Nephron (organoid): ENCODE measurements at regions not wholly inside any gene's neighbourhood (a gene's known extent, or its start where the extent isn't known, plus 50 kb on each side); places are given as distances from the start of the nearest gene placed in this dataset.

Source experiments
- H3K27ac Mint-ChIP-seq, 3 experiments: 2 replicates each; pipeline ENCODE4 v1.8.0; 2020; ENCODE audit warnings: mixed read lengths in 3 of 3, mild to moderate bottlenecking in 2 of 3, moderate library complexity in 1 of 3
- H3K27me3 Mint-ChIP-seq: 2 replicates; pipeline ENCODE4 v1.8.0; 2021; ENCODE audit warnings: low read depth, mild to moderate bottlenecking, moderate library complexity, mixed read lengths
- H3K36me3 Mint-ChIP-seq: 2 replicates; pipeline ENCODE4 v1.8.0; 2020; ENCODE audit warnings: low read depth, mixed read lengths
- H3K4me1 Mint-ChIP-seq: 2 replicates; pipeline ENCODE4 v1.8.0; 2020; ENCODE audit warnings: mixed read lengths
- H3K4me3 Mint-ChIP-seq, 3 experiments: 2 replicates each; pipeline ENCODE4 v1.8.0; 2020; ENCODE audit warnings: mild to moderate bottlenecking in 3 of 3, mixed read lengths in 3 of 3, moderate library complexity in 2 of 3
- H3K9me3 Mint-ChIP-seq: 2 replicates; pipeline ENCODE4 v1.8.0; 2020; ENCODE audit warnings: mixed read lengths
- TF ChIP-seq, protein P1 (sequence below), 3 experiments: fragments of 200-600 bp; sonication (generic); IDR thresholded peaks; one replicate each; pipeline ENCODE4 v1.5.0; 2021; ENCODE audit warnings: antibody characterized with exemption in 3 of 3; ENCODE audit not compliant: unreplicated experiment in 3 of 3

- Mint-ChIP-seq H3K27me3 (peaks cover 52% of the 10 kb centered on the region), H3K9me3 (no peaks in the 10 kb centered on the region), H3K4me3 (no peak overlapping the region), H3K36me3 (no peaks in the 10 kb centered on the region), H3K27ac (no peak overlapping the region), H3K4me1 (no peaks in the 10 kb centered on the region)
- TF ChIP-seq, protein P1, sequence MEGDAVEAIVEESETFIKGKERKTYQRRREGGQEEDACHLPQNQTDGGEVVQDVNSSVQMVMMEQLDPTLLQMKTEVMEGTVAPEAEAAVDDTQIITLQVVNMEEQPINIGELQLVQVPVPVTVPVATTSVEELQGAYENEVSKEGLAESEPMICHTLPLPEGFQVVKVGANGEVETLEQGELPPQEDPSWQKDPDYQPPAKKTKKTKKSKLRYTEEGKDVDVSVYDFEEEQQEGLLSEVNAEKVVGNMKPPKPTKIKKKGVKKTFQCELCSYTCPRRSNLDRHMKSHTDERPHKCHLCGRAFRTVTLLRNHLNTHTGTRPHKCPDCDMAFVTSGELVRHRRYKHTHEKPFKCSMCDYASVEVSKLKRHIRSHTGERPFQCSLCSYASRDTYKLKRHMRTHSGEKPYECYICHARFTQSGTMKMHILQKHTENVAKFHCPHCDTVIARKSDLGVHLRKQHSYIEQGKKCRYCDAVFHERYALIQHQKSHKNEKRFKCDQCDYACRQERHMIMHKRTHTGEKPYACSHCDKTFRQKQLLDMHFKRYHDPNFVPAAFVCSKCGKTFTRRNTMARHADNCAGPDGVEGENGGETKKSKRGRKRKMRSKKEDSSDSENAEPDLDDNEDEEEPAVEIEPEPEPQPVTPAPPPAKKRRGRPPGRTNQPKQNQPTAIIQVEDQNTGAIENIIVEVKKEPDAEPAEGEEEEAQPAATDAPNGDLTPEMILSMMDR (IDR thresholded peaks at IDR 0.05; ENCODE audit: unreplicated experiment in 3 of 3), result no peak
Observed at GRCh38 chr6:166245148-166245547, 63.0 kb downstream of the PRR18 start.

DNA sequence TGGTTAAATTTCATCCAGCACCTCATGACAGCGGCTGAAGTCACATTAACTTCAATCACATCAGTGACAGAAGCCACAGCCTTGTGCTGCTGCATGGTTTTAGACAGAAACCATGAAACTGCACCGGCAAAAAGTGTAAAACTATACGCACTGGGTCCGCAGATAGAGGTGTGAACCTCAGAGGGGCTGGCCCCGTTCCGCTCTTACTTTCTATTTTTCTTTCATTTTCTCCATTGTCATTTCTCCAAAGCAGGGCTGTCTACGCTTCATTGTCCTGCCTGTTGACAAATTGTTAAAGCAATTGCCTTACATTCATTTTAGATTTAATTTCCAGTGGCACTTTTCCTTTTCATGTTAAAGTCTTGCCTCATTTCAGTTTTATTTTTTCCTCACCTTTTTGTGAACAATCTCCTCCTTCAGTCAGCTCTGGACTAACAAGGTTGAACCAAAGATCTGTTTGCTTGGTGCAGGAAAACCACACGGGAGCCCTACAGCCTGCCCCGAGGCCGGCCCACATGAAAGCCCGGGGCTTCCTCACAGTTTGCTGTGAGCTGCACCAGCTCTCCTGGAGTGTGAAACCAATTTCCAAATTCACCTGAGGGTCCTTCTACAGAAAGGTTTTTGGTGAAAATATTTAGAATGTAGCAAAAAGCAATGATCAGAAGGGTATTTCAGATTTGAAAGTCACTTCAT, 63.7 kb downstream of the PRR18 start:
- no peak overlapping the region for H3K27ac Mint-ChIP-seq
- H3K4me3 Mint-ChIP-seq, result no peak overlapping the region
- H3K27me3 Mint-ChIP-seq, result peaks cover 57% of the 10 kb centered on the region
- TF ChIP-seq, protein P1 (IDR thresholded peaks at IDR 0.05; ENCODE audit: unreplicated experiment in 3 of 3), result no peak
- H3K9me3 Mint-ChIP-seq, result no peaks in the 10 kb centered on the region
- H3K4me1 Mint-ChIP-seq, result no peaks in the 10 kb centered on the region
- H3K36me3 Mint-ChIP-seq, result no peaks in the 10 kb centered on the region

- Mint-ChIP-seq H3K9me3 (no peaks in the 10 kb centered on the region), H3K4me3 (no peak overlapping the region), H3K27ac (no peak overlapping the region), H3K36me3 (no peaks in the 10 kb centered on the region), H3K27me3 (peaks cover 63% of the 10 kb centered on the region), H3K4me1 (no peaks in the 10 kb centered on the region)
- TF ChIP-seq, protein P1 (IDR thresholded peaks at IDR 0.05; ENCODE audit: unreplicated experiment in 3 of 3), result no peak
Observed at GRCh38 chr6:166242888-166243287, 65.3 kb downstream of the PRR18 start.

DNA sequence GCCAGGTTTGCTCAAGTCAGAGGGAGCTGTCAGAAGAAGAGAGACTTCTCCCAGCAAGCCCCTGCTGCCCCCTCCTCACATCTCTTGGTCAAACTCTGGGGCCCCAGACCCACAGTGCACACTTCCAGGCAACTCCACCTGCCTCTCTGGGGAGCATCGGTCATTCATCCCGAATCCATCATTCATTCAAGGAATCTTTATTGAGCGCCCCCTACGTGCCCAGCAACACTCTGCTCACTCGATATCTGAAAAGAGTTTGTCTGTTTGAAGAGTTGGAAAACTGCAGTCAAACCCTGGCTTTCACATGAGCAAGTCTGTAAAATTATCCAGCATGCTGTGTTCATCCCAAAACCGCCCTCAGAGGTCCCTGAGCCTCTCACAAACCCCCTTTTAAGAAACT, 66.2 kb downstream of the PRR18 start:
- Mint-ChIP-seq H3K9me3 (no peaks in the 10 kb centered on the region), H3K4me3 (no peak overlapping the region), H3K27me3 (peaks cover 71% of the 10 kb centered on the region), H3K36me3 (no peaks in the 10 kb centered on the region), H3K27ac (no peak overlapping the region), H3K4me1 (no peaks in the 10 kb centered on the region)
- TF ChIP-seq, protein P1 (IDR thresholded peaks at IDR 0.05; ENCODE audit: unreplicated experiment in 3 of 3), result no peak

DNA sequence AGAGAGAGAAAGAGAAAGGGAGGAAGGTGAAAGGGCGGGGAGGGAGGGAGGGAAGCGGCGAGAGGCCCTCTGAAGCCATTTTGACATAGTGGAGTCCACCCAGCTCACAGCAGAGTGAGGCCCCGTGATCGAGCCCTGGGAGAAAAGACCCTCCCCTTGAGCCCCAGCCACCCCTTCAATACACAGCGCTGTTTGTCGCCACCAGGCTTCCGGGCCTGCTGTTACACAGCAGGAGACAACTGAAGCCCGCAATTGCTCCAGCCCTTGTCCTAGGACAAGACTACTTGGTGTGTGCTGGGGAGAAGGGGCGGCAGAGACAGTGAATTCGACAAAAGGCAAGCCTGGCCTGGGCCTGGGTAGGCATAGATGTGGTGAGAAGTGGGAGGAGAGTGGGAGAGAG, 67.3 kb downstream of the PRR18 start:
- no peak overlapping the region for H3K4me3 Mint-ChIP-seq
- H3K27me3 Mint-ChIP-seq, result peaks cover 76% of the 10 kb centered on the region
- TF ChIP-seq, protein P1 (IDR thresholded peaks at IDR 0.05; ENCODE audit: unreplicated experiment in 3 of 3), result no peak
- H3K4me1 Mint-ChIP-seq, result no peaks in the 10 kb centered on the region
- H3K9me3 Mint-ChIP-seq, result no peaks in the 10 kb centered on the region
- H3K36me3 Mint-ChIP-seq, result no peaks in the 10 kb centered on the region
- H3K27ac Mint-ChIP-seq, result no peak overlapping the region

DNA sequence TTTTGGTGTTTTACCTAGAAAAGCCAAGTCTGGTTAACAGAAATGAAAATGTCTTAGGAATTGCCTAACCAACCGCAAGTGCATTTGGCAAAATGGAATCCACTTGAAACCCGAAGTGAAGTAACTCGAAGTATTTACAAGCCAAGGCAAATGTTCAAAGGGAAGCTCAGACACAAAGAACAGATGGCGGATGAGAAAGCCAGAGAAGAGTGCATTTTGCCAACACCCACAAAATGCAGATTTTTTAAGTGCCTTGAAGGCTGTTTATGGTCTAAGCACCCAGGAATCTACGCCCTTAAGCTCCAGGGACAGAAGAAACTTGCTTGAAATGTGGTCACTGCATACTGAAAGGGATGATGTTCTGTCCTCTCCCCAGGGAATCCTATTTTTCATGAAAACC, 70.0 kb upstream of the TBXT start:
- Mint-ChIP-seq H3K27me3 (peaks cover 71% of the 10 kb centered on the region), H3K4me1 (no peaks in the 10 kb centered on the region), H3K9me3 (no peaks in the 10 kb centered on the region), H3K4me3 (no peak overlapping the region), H3K36me3 (no peaks in the 10 kb centered on the region), H3K27ac (no peak overlapping the region)
- TF ChIP-seq, protein P1 (IDR thresholded peaks at IDR 0.05; ENCODE audit: unreplicated experiment in 3 of 3), result no peak
